ENCODE measurements at regions not wholly inside any gene's neighbourhood (a gene's known extent, or its start where the extent isn't known, plus 50 kb on each side); places are given as distances from the start of the nearest gene placed in this dataset.

DNA sequence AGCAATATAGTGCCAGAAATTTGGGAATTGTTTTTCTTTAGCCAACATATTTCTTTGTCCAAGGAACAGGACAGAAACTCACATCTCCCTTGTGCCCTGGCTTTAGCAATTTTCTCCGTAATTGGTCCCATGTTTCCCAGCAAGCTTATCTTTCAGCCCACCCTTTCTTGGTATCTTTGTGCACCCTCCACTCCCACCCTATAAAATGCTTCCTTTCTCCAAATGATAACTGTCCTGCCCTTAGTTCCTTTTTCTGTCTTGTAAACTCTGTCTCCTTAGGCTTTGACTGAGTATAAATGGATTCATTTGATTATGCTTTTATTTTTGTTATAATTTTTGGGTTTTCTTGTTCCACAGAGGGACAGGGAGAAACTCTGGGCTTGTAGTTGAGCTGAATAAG is 442.8 kb downstream of the ATP23 start:
- no peaks in the 10 kb centered on the region for H3K79me2 ChIP-seq (ENCODE audit: low read length)

DNA sequence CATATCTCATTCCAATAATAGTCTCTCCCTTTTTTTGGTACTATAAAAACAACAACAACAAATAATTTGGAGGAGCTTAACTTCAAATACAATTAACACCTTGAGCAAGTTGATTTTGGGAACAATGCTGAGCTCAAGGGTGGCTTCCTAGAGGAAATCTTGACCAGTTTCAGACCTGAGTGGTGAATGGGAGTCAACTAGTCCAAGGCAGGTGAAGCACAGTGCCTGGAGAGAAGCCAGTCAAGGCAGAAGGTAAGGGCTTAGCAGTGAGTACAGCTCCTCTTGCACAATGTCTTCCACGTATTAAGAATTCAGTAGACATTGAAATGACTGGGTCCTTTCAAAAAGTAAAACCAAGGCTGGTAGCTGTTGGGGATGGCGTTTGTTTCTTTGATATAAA is 444.8 kb downstream of the ATP23 start:
- H3K27ac ChIP-seq (ENCODE audit: low read length): no peak overlapping the region
- no peak overlapping the region for H3K9ac ChIP-seq (ENCODE audit: low read length)
- no peaks in the 10 kb centered on the region for H3K9me2 ChIP-seq (replicated peaks; ENCODE audit: insufficient read depth, low read length)
- H3K27me3 ChIP-seq (ENCODE audit: low read length): no peaks in the 10 kb centered on the region
- H2AFZ ChIP-seq (ENCODE audit: low read length): no peak overlapping the region
- H3K4me1 ChIP-seq (ENCODE audit: low read length): no peaks in the 10 kb centered on the region
- no peaks in the 10 kb centered on the region for H3K79me2 ChIP-seq (ENCODE audit: low read length)
- no peaks in the 10 kb centered on the region for H4K20me1 ChIP-seq (ENCODE audit: insufficient read depth, low read depth, low read length)
- no peak overlapping the region for H3K4me3 ChIP-seq (ENCODE audit: low read length)
- H3K4me2 ChIP-seq (ENCODE audit: low read depth, low read length, poor library complexity, severe bottlenecking): no peak overlapping the region
- DNase-seq: no peak
- no peaks in the 10 kb centered on the region for H3K36me3 ChIP-seq (ENCODE audit: insufficient read depth, low read length)
- H3K9me3 ChIP-seq (ENCODE audit: low read length): no peaks in the 10 kb centered on the region

More for the DNA sequence above, 442.8 kb downstream of the ATP23 start:
- H3K9ac ChIP-seq (ENCODE audit: low read length): no peak overlapping the region
- H3K9me3 ChIP-seq (ENCODE audit: low read length): no peaks in the 10 kb centered on the region
- no peaks in the 10 kb centered on the region for H4K20me1 ChIP-seq (ENCODE audit: insufficient read depth, low read depth, low read length)
- H3K4me1 ChIP-seq (ENCODE audit: low read length): no peaks in the 10 kb centered on the region
- H3K27me3 ChIP-seq (ENCODE audit: low read length): no peaks in the 10 kb centered on the region
- no peak overlapping the region for H2AFZ ChIP-seq (ENCODE audit: low read length)
- H3K4me3 ChIP-seq (ENCODE audit: low read length): no peak overlapping the region
- DNase-seq: no peak
- H3K36me3 ChIP-seq (ENCODE audit: insufficient read depth, low read length): no peaks in the 10 kb centered on the region
- no peaks in the 10 kb centered on the region for H3K9me2 ChIP-seq (replicated peaks; ENCODE audit: insufficient read depth, low read length)
- no peak overlapping the region for H3K4me2 ChIP-seq (ENCODE audit: low read depth, low read length, poor library complexity, severe bottlenecking)
- H3K27ac ChIP-seq (ENCODE audit: low read length): no peak overlapping the region

DNA sequence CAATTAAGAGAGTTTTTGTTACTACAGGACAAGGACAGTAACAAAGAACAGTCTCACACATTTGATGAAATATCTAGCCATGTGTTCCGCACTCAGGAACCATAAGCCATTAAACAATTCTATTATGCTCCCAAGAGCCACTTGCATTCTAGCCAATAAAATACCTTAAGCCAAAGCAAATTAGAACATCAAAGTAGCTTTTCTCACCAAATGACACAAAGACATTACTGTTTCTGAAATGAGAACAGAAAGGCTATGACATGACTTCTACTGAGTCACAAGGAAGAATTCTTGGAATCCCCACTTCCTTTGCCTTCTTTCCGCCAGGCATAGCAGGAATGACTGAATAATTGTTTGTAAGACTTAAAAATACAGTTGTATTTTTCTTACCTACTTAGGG is 445.8 kb downstream of the ATP23 start:
- H3K4me1 ChIP-seq (ENCODE audit: low read length): no peaks in the 10 kb centered on the region
- no peaks in the 10 kb centered on the region for H3K9me2 ChIP-seq (replicated peaks; ENCODE audit: insufficient read depth, low read length)
- H3K79me2 ChIP-seq (ENCODE audit: low read length): no peaks in the 10 kb centered on the region
- no peak overlapping the region for H2AFZ ChIP-seq (ENCODE audit: low read length)
- no peaks in the 10 kb centered on the region for H4K20me1 ChIP-seq (ENCODE audit: insufficient read depth, low read depth, low read length)
- H3K9me3 ChIP-seq (ENCODE audit: low read length): no peaks in the 10 kb centered on the region
- DNase-seq: no peak
- H3K4me3 ChIP-seq (ENCODE audit: low read length): no peak overlapping the region
- no peak overlapping the region for H3K9ac ChIP-seq (ENCODE audit: low read length)
- no peak overlapping the region for H3K27ac ChIP-seq (ENCODE audit: low read length)
- H3K4me2 ChIP-seq (ENCODE audit: low read depth, low read length, poor library complexity, severe bottlenecking): no peak overlapping the region
- H3K36me3 ChIP-seq (ENCODE audit: insufficient read depth, low read length): no peaks in the 10 kb centered on the region
- H3K27me3 ChIP-seq (ENCODE audit: low read length): no peaks in the 10 kb centered on the region

DNA sequence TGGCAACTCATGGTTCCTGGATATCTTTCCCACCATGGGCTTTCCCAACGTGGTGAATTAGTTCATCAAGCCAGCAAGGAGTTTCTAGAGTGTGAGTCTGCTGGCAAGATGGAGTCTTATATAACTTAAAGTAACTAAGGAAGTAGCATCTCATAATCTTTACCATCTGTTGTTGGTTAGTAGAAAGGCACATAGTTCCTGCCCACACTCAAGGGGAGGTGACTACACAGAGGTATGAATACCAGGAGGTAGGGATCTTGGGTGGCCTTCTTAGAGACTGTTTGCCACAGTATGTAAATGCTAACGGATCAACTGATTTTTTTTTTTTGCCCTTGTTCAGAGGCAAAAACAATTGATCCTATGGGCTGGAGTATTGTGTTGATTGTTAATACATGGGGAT is 446.9 kb downstream of the ATP23 start:
- Histone ChIP-seq H3K4me2 (ENCODE audit: low read depth, low read length, poor library complexity, severe bottlenecking) (no peak overlapping the region), H3K9me2 (replicated peaks; ENCODE audit: insufficient read depth, low read length) (no peaks in the 10 kb centered on the region), H4K20me1 (ENCODE audit: insufficient read depth, low read depth, low read length) (no peaks in the 10 kb centered on the region), H3K27ac (ENCODE audit: low read length) (no peak overlapping the region), H3K36me3 (ENCODE audit: insufficient read depth, low read length) (no peaks in the 10 kb centered on the region), H3K4me1 (ENCODE audit: low read length) (no peaks in the 10 kb centered on the region), H3K4me3 (ENCODE audit: low read length) (no peak overlapping the region), H3K27me3 (ENCODE audit: low read length) (no peaks in the 10 kb centered on the region), H2AFZ (ENCODE audit: low read length) (no peak overlapping the region), H3K79me2 (ENCODE audit: low read length) (no peaks in the 10 kb centered on the region), H3K9ac (ENCODE audit: low read length) (no peak overlapping the region), H3K9me3 (ENCODE audit: low read length) (no peaks in the 10 kb centered on the region)
- no peak for DNase-seq

DNA sequence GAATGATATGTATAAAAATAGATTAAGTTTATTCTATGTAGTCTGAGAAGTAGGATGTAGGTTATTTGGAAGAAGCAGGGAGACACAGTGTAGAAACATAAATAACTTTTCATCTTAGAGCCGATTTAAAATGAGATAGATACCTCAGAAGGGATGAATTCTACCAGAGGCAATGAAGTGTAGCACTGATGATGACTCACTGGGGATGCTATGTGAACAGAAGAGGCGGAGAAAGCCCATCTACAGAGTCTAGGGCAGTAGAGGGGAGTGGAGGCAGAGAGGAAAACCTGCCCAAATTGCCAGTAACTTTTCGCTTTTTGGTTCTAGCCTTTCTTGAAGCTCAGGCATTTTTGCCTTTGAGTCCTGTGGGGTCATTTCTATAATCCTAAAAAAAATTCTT is 451.8 kb downstream of the ATP23 start:
- Histone ChIP-seq H3K36me3 (ENCODE audit: insufficient read depth, low read length) (no peaks in the 10 kb centered on the region), H3K4me1 (ENCODE audit: low read length) (no peaks in the 10 kb centered on the region), H3K9me3 (ENCODE audit: low read length) (no peaks in the 10 kb centered on the region), H3K79me2 (ENCODE audit: low read length) (no peaks in the 10 kb centered on the region), H3K9ac (ENCODE audit: low read length) (no peak overlapping the region), H3K4me3 (ENCODE audit: low read length) (no peak overlapping the region), H3K27ac (ENCODE audit: low read length) (no peak overlapping the region), H2AFZ (ENCODE audit: low read length) (no peak overlapping the region), H3K4me2 (ENCODE audit: low read depth, low read length, poor library complexity, severe bottlenecking) (no peak overlapping the region), H3K9me2 (replicated peaks; ENCODE audit: insufficient read depth, low read length) (no peaks in the 10 kb centered on the region), H3K27me3 (ENCODE audit: low read length) (no peaks in the 10 kb centered on the region), H4K20me1 (ENCODE audit: insufficient read depth, low read depth, low read length) (no peaks in the 10 kb centered on the region)
- no peak for DNase-seq

DNA sequence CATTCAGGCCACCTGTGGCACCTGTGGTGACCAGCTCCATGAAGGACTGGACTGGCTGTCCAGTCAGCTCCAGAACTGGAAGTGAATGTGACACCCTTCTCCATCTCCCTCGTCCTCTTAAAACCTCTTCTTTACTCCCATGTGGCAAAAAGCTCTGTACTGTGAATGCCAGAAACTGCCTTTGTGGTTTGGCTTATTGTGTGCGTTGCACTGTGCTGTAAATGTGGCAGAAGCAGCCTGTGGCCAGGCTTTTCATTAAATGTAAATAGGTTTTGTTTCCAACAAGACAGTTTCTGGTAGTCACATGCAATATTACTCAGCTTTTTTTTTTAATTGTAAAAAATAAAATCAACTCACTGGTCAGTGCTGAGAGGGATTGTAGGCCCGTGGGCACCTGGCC is 453.7 kb downstream of the ATP23 start:
- no peaks in the 10 kb centered on the region for H3K36me3 ChIP-seq (ENCODE audit: insufficient read depth, low read length)
- no peaks in the 10 kb centered on the region for H3K9me2 ChIP-seq (replicated peaks; ENCODE audit: insufficient read depth, low read length)
- no peaks in the 10 kb centered on the region for H3K79me2 ChIP-seq (ENCODE audit: low read length)
- no peaks in the 10 kb centered on the region for H3K9me3 ChIP-seq (ENCODE audit: low read length)
- DNase-seq: no peak
- H3K4me1 ChIP-seq (ENCODE audit: low read length): no peaks in the 10 kb centered on the region
- H4K20me1 ChIP-seq (ENCODE audit: insufficient read depth, low read depth, low read length): no peaks in the 10 kb centered on the region
- no peak overlapping the region for H3K4me2 ChIP-seq (ENCODE audit: low read depth, low read length, poor library complexity, severe bottlenecking)
- H2AFZ ChIP-seq (ENCODE audit: low read length): no peak overlapping the region
- H3K9ac ChIP-seq (ENCODE audit: low read length): no peak overlapping the region
- no peak overlapping the region for H3K27ac ChIP-seq (ENCODE audit: low read length)
- H3K27me3 ChIP-seq (ENCODE audit: low read length): no peaks in the 10 kb centered on the region
- H3K4me3 ChIP-seq (ENCODE audit: low read length): no peak overlapping the region

DNA sequence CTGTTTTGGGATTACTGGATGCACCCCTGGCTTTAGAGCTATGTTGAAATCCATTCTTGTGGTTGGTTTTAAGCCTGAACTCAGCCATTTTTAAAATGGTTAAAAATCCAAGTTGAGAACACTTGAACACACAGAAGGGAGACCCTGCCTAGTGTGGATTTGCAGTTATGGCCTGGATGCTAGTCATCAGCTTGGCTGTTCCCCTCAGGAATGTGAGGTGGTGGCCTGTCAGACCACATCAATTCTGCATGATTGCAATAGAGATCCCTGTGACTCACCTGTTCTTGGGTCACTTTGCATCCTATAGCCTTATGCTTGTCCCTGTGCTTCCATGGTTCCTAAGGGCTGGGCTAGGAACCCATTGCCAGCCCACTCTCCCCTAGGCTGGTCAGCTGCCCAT is 454.1 kb downstream of the ATP23 start:
- Histone ChIP-seq H3K9ac (ENCODE audit: low read length) (no peak overlapping the region), H3K27ac (ENCODE audit: low read length) (no peak overlapping the region), H3K4me3 (ENCODE audit: low read length) (no peak overlapping the region), H3K36me3 (ENCODE audit: insufficient read depth, low read length) (no peaks in the 10 kb centered on the region), H3K79me2 (ENCODE audit: low read length) (no peaks in the 10 kb centered on the region), H3K27me3 (ENCODE audit: low read length) (no peaks in the 10 kb centered on the region), H3K9me2 (replicated peaks; ENCODE audit: insufficient read depth, low read length) (0 out of 2 replicates have a peak, but pooled peaks cover under 1% of the 10 kb centered on the region), H3K9me3 (ENCODE audit: low read length) (peaks cover under 1% of the 10 kb centered on the region; the same call in 1 of the 2 replicates), H3K4me2 (ENCODE audit: low read depth, low read length, poor library complexity, severe bottlenecking) (no peak overlapping the region), H3K4me1 (ENCODE audit: low read length) (no peaks in the 10 kb centered on the region), H4K20me1 (ENCODE audit: insufficient read depth, low read depth, low read length) (no peaks in the 10 kb centered on the region), H2AFZ (ENCODE audit: low read length) (no peak overlapping the region)
- no peak for DNase-seq

DNA sequence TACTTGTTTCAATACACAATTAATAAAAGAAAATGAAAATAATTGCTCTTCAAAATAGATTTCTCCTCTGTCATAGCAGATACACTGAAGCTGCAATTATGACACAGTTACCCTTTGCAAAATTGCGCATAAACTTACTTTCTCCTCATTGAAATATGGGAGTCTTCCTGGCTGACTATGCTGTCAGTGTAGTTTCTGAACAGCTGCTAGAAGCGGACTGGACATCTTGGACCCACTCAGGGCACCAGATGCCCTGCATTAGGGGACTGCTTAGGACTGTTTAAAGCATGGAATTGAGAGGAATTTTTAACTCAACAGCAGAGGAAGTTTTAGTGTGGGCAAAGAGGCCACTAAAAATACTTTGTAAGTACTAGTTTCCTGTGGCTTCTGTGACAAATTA is 454.9 kb downstream of the ATP23 start:
- Histone ChIP-seq H3K79me2 (ENCODE audit: low read length) (no peaks in the 10 kb centered on the region), H3K9me2 (replicated peaks; ENCODE audit: insufficient read depth, low read length) (0 out of 2 replicates have a peak, but pooled peaks cover 4% of the 10 kb centered on the region), H2AFZ (ENCODE audit: low read length) (no peak overlapping the region), H3K9me3 (ENCODE audit: low read length) (peaks cover 3% of the 10 kb centered on the region; the same call in 1 of the 2 replicates), H3K4me3 (ENCODE audit: low read length) (no peak overlapping the region), H3K36me3 (ENCODE audit: insufficient read depth, low read length) (no peaks in the 10 kb centered on the region), H3K9ac (ENCODE audit: low read length) (no peak overlapping the region), H3K27me3 (ENCODE audit: low read length) (no peaks in the 10 kb centered on the region), H4K20me1 (ENCODE audit: insufficient read depth, low read depth, low read length) (no peaks in the 10 kb centered on the region), H3K4me2 (ENCODE audit: low read depth, low read length, poor library complexity, severe bottlenecking) (no peak overlapping the region), H3K4me1 (ENCODE audit: low read length) (no peaks in the 10 kb centered on the region), H3K27ac (ENCODE audit: low read length) (no peak overlapping the region)
- no peak for DNase-seq

DNA sequence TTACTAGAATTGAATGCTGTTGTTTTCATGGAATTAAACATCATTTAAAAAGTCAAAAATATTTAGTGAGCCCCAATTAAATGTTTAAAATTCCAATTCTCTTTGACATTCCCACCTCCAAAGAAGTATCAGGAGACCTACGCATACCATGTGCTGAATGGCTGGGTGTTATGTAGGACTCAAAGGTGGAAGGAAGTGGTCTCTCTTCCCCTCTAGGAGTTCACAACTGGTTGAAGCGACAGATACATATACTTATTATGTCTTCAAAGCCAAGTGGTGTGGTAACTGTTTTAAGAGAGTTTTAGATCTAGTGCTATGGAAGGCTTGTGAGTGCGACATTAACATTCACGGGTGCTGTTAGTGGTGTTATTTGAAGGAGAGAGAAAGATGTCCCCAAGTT is 464.0 kb downstream of the ATP23 start:
- Histone ChIP-seq H3K9ac (ENCODE audit: low read length) (no peak overlapping the region), H3K4me2 (ENCODE audit: low read depth, low read length, poor library complexity, severe bottlenecking) (no peak overlapping the region), H2AFZ (ENCODE audit: low read length) (no peak overlapping the region), H3K4me3 (ENCODE audit: low read length) (no peak overlapping the region), H3K27me3 (ENCODE audit: low read length) (no peaks in the 10 kb centered on the region), H3K27ac (ENCODE audit: low read length) (no peak overlapping the region), H3K4me1 (ENCODE audit: low read length) (no peaks in the 10 kb centered on the region), H3K79me2 (ENCODE audit: low read length) (no peaks in the 10 kb centered on the region), H3K9me3 (ENCODE audit: low read length) (peaks cover 3% of the 10 kb centered on the region; the same call in 1 of the 2 replicates), H3K36me3 (ENCODE audit: insufficient read depth, low read length) (no peaks in the 10 kb centered on the region), H3K9me2 (replicated peaks; ENCODE audit: insufficient read depth, low read length) (0 out of 2 replicates have a peak, but pooled peaks cover 4% of the 10 kb centered on the region), H4K20me1 (ENCODE audit: insufficient read depth, low read depth, low read length) (no peaks in the 10 kb centered on the region)
- no peak for DNase-seq
